Loucy (cell line): ENCODE measurements at regions not wholly inside any gene's neighbourhood (a gene's known extent, or its start where the extent isn't known, plus 50 kb on each side); places are given as distances from the start of the nearest gene placed in this dataset.

Source experiments
- H2AFZ ChIP-seq: fragments of 200-600 bp; sonication (generic); 2 replicates; pipeline ENCODE4 v1.6.0; 2016; ENCODE audit warnings: antibody characterized with exemption, mild to moderate bottlenecking, low read length, moderate library complexity
- H3F3A ChIP-seq: fragments of 200-600 bp; 2 replicates; pipeline ENCODE4 v1.6.0; 2016; ENCODE audit warnings: antibody characterized with exemption, low read depth, mild to moderate bottlenecking
- H3K27me3 ChIP-seq: fragments of 200-600 bp; sonication (generic); 2 replicates; pipeline ENCODE4 v1.6.1; 2014; ENCODE audit warnings: low read length, mild to moderate bottlenecking; ENCODE audit not compliant: insufficient read depth, poor library complexity, severe bottlenecking
- H3K36me3 ChIP-seq: fragments of 200-600 bp; sonication (generic); 2 replicates; pipeline ENCODE4 v1.6.1; 2016; ENCODE audit warnings: low read length; ENCODE audit not compliant: insufficient read depth
- H3K4me1 ChIP-seq: fragments of 200-600 bp; sonication (generic); 2 replicates; pipeline ENCODE4 v1.5.1; 2014; ENCODE audit warnings: low read length, mild to moderate bottlenecking; ENCODE audit not compliant: insufficient read depth, poor library complexity, severe bottlenecking
- H3K4me2 ChIP-seq: fragments of 200-600 bp; sonication (generic); 2 replicates; pipeline ENCODE4 v1.6.0; 2014; ENCODE audit warnings: antibody characterized with exemption, low read length, low read depth, mild to moderate bottlenecking; ENCODE audit not compliant: poor library complexity, severe bottlenecking
- H3K4me3 ChIP-seq: fragments of 200-600 bp; sonication (generic); 2 replicates; pipeline ENCODE4 v1.5.1; 2014; ENCODE audit warnings: low read length, mild to moderate bottlenecking, mixed read lengths; ENCODE audit not compliant: poor library complexity, severe bottlenecking
- H3K79me2 ChIP-seq: fragments of 200-600 bp; sonication (generic); 2 replicates; pipeline ENCODE4 v1.6.1; 2014; ENCODE audit warnings: low read length; ENCODE audit not compliant: insufficient read depth
- H3K9ac ChIP-seq: fragments of 200-600 bp; sonication (generic); 2 replicates; pipeline ENCODE4 v1.6.0; 2014; ENCODE audit warnings: mild to moderate bottlenecking, low read depth, low read length, moderate library complexity; ENCODE audit not compliant: poor library complexity, severe bottlenecking
- H3K9me2 ChIP-seq: fragments of 200-600 bp; sonication (generic); replicated peaks from 2 replicates; pipeline ENCODE4 v1.6.1; 2016; ENCODE audit warnings: low read depth, low read length, mixed read lengths
- H3K9me3 ChIP-seq: fragments of 200-600 bp; sonication (generic); 2 replicates; pipeline ENCODE4 v1.6.1; 2014; ENCODE audit warnings: mild to moderate bottlenecking, antibody characterized with exemption, low read length, low read depth; ENCODE audit not compliant: insufficient read depth
- H4K20me1 ChIP-seq: fragments of 200-600 bp; sonication (generic); 2 replicates; pipeline ENCODE4 v1.6.0; 2014; ENCODE audit warnings: antibody characterized with exemption, low read length, mild to moderate bottlenecking; ENCODE audit not compliant: insufficient read depth, poor library complexity, severe bottlenecking
- EZH2phosphoT487 ChIP-seq: fragments of 200-600 bp; IDR thresholded peaks from 2 replicates; pipeline ENCODE4 v1.6.1; 2018; ENCODE audit warnings: antibody characterized with exemption, mild to moderate bottlenecking, moderate library complexity, borderline replicate concordance
- TF ChIP-seq, protein P1 (sequence below): fragments of 200-600 bp; sonication (generic); conservative IDR thresholded peaks from 2 replicates; pipeline ENCODE4 v1.5.1; 2014; ENCODE audit warnings: mild to moderate bottlenecking, antibody characterized with exemption, low read length

DNA sequence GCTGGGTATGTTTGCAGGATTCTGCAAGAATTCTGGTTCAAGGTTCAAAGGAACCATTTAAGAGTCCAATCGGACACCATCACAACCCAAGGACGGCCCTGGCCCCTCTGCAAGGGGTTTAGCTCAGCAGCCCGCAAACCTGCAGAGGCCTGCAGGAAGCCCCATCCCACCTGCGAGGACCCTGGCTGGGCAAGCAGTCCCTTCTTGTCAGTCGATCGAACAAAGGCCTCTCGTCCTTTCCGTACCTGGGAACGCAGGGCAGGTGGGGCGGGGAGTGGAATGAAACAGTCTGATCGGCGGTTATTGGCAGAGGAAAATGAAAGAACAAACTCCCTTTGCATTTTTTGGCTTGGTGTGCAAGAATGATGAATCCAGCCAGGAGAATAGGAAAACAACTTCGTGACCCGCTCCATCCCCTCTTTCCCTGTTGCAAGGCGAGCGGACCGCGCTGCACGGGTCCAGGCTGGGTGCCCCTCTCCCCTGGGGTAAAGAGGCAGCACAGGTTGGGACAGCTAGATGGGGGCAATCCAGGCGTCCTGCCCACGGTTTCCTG, 73.7 kb downstream of the INSIG1 start:
- Histone ChIP-seq H3K4me2 (no peak overlapping the region), H3K4me1 (peaks cover 22% of the 10 kb centered on the region), H2AFZ (no peak overlapping the region), H3K9ac (no peak overlapping the region), H3K9me3 (no peaks in the 10 kb centered on the region), H3K36me3 (no peaks in the 10 kb centered on the region), H3K9me2 (no peaks in the 10 kb centered on the region), H3K4me3 (no peak overlapping the region), H3K27me3 (no peaks in the 10 kb centered on the region), H3F3A (no peaks in the 10 kb centered on the region), H4K20me1 (no peaks in the 10 kb centered on the region), H3K79me2 (no peaks in the 10 kb centered on the region)
- no peak for TF ChIP-seq EZH2phosphoT487
- TF ChIP-seq, protein P1, sequence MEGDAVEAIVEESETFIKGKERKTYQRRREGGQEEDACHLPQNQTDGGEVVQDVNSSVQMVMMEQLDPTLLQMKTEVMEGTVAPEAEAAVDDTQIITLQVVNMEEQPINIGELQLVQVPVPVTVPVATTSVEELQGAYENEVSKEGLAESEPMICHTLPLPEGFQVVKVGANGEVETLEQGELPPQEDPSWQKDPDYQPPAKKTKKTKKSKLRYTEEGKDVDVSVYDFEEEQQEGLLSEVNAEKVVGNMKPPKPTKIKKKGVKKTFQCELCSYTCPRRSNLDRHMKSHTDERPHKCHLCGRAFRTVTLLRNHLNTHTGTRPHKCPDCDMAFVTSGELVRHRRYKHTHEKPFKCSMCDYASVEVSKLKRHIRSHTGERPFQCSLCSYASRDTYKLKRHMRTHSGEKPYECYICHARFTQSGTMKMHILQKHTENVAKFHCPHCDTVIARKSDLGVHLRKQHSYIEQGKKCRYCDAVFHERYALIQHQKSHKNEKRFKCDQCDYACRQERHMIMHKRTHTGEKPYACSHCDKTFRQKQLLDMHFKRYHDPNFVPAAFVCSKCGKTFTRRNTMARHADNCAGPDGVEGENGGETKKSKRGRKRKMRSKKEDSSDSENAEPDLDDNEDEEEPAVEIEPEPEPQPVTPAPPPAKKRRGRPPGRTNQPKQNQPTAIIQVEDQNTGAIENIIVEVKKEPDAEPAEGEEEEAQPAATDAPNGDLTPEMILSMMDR, result no peak

DNA sequence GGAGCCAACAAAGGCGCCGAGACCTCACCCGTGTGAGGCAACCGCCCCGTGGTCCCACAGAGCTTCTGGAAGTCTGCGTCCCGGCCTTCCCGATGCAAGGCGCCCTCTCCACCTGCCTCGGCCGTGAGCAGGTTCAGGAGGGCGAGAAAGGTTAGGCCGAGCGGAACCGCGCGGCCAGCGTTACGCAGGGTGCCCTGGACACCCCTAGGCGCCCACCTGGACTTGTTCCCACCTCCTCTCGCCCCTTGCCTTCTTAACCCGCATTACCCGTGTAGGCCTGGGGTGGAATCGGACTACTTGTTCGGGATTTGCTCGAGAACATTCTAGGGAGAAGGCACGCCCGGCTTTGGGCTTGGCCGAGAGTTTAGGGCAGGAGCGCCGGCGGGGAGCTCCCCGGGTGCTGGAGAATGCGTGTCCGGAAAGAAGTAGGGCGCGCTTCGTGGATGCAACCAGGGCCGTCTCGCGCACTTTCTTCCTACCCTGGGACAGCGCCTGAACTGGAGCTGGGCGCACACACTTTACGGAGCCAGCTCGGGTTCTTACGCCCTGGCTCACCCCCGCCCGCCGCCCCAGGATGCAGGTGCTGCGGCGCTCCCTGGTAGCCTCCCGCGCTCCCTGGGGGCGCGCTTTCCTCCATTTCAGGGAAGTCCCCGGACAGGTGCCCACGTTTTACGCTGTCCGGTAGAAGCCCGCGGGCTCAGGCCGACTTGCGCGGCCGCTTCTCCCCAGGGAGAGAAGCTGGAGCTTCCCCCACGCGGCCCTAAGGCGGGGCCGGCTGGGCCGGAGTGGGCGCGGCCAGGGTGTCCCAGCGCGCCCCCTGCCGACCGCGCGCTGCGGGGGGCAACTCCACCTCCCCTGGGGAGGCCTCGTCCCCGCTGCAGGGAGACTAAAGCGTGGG, 74.5 kb downstream of the INSIG1 start:
- Histone ChIP-seq H3K27me3 (no peaks in the 10 kb centered on the region), H4K20me1 (no peaks in the 10 kb centered on the region), H3K4me1 (peaks cover 22% of the 10 kb centered on the region), H3K9me2 (no peaks in the 10 kb centered on the region), H3K36me3 (no peaks in the 10 kb centered on the region), H3K9me3 (no peaks in the 10 kb centered on the region), H3K4me3 (no peak overlapping the region), H3K4me2 (no peak overlapping the region), H2AFZ (no peak overlapping the region), H3F3A (no peaks in the 10 kb centered on the region), H3K9ac (no peak overlapping the region), H3K79me2 (no peaks in the 10 kb centered on the region)
- TF ChIP-seq, protein P1, result no peak
- no peak for TF ChIP-seq EZH2phosphoT487

DNA sequence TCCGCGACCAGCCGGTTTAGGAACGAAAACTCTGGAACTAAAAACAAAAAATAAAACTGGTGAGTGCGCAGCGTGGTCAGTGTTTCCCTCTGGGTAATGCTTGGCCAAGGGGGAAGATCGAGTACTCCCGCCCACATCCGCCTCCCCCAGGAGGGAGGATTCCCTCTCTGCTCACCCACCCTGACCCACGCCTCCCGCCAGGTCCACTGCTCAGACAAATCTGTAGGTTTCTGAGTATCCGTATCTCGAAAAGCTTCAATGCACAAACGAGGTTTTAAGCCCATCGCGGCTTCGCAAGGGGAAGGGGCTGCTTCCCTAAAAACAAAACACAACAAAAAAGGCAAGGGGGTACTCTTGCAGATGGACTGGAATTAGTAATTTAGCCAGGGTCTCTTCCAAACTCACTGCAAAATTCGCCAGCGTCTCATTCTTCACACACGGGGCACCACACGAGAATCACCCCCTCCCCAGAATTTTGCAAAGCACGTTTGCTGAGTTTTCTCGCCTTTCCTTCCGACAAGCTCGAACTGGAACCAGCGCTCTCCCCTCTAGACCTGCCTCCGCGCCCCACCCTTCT, 75.2 kb downstream of the INSIG1 start:
- Histone ChIP-seq H3K79me2 (no peaks in the 10 kb centered on the region), H3K4me1 (peaks cover 22% of the 10 kb centered on the region), H3K27me3 (no peaks in the 10 kb centered on the region), H2AFZ (no peak overlapping the region), H4K20me1 (no peaks in the 10 kb centered on the region), H3K36me3 (no peaks in the 10 kb centered on the region), H3F3A (no peaks in the 10 kb centered on the region), H3K9ac (no peak overlapping the region), H3K4me3 (no peak overlapping the region), H3K9me3 (no peaks in the 10 kb centered on the region), H3K4me2 (no peak overlapping the region), H3K9me2 (no peaks in the 10 kb centered on the region)
- TF ChIP-seq EZH2phosphoT487, result no peak
- TF ChIP-seq, protein P1, result no peak
